ENCODE measurements at regions not wholly inside any gene's neighbourhood (a gene's known extent, or its start where the extent isn't known, plus 50 kb on each side); places are given as distances from the start of the nearest gene placed in this dataset.

DNA sequence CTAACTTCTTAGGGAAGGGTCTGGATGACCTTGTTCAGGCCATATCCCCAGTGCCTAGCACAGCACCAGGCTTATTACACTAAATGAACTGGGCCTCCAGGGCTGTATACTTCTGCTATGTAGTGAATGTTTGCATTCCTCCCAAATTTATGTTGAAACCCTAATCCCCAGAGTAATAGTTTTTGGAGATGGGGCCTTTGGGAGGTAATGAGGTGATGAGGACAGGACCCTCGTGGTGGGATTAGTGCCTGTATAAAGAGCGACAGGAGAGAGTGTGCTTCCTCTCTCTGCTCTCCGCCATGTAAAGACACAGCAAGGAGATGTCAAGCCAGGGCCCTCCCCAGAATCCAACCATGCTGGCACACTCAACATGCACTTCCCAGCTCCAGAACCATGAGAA, 148.3 kb downstream of the SEC61B start:
- H3K27ac ChIP-seq (ENCODE audit: insufficient read length, low read depth, low read length), result no peak overlapping the region
- H3K56ac ChIP-seq (ENCODE audit: insufficient read length, low read depth, low read length), result no peak overlapping the region
- no peak overlapping the region for H3K4me2 ChIP-seq (ENCODE audit: insufficient read depth, insufficient read length, low read length)
- no peaks in the 10 kb centered on the region for H3K9me3 ChIP-seq (ENCODE audit: control insufficient read depth, low read depth, low read length)
- no peaks in the 10 kb centered on the region for H4K20me1 ChIP-seq (ENCODE audit: control insufficient read depth, insufficient read depth, insufficient read length)
- H3T11ph ChIP-seq (ENCODE audit: low read length), result no peak overlapping the region
- TF ChIP-seq, protein P1, sequence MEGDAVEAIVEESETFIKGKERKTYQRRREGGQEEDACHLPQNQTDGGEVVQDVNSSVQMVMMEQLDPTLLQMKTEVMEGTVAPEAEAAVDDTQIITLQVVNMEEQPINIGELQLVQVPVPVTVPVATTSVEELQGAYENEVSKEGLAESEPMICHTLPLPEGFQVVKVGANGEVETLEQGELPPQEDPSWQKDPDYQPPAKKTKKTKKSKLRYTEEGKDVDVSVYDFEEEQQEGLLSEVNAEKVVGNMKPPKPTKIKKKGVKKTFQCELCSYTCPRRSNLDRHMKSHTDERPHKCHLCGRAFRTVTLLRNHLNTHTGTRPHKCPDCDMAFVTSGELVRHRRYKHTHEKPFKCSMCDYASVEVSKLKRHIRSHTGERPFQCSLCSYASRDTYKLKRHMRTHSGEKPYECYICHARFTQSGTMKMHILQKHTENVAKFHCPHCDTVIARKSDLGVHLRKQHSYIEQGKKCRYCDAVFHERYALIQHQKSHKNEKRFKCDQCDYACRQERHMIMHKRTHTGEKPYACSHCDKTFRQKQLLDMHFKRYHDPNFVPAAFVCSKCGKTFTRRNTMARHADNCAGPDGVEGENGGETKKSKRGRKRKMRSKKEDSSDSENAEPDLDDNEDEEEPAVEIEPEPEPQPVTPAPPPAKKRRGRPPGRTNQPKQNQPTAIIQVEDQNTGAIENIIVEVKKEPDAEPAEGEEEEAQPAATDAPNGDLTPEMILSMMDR (conservative IDR thresholded peaks at IDR 0.05), result no peak
- Mint-ChIP-seq H3K4me3 (no peak overlapping the region), H3K9me3 (no peaks in the 10 kb centered on the region), H3K27ac (peak overlapping the region in 1 of 3 experiments; percentile 77; a peak in 1 of 7 replicates), H3K36me3 (ENCODE audit: insufficient read depth in 1 of 3, low read depth in 3 of 3) (no peaks in the 10 kb centered on the region), H3K27me3 (ENCODE audit: low read depth) (no peaks in the 10 kb centered on the region; the same call in 1 of the 2 replicates), H3K4me1 (peaks cover 0 to 14% of the 10 kb centered on the region in 2 experiments; a peak in 2 of 4 replicates)
- no peak overlapping the region for H2BK120ac ChIP-seq (ENCODE audit: low read depth, low read length, poor library complexity, severe bottlenecking)
- H2AK5ac ChIP-seq (ENCODE audit: insufficient read length, low read length), result no peak overlapping the region
- H3K23ac ChIP-seq (ENCODE audit: insufficient read length, low read depth, low read length), result no peak overlapping the region
- H3K18ac ChIP-seq (ENCODE audit: insufficient read length, low read depth, low read length), result no peak overlapping the region
- H3K27me3 ChIP-seq (ENCODE audit: insufficient read depth, low read length), result no peaks in the 10 kb centered on the region
- DNase-seq, result no peak
- no peaks in the 10 kb centered on the region for H3K23me2 ChIP-seq (ENCODE audit: insufficient read length, low read depth, low read length, poor library complexity, severe bottlenecking)
- H3K4me1 ChIP-seq (ENCODE audit: insufficient read depth, low read length), result no peaks in the 10 kb centered on the region
- H3K79me2 ChIP-seq (ENCODE audit: insufficient read depth, low read length), result no peaks in the 10 kb centered on the region
- H4K91ac ChIP-seq (ENCODE audit: insufficient read length, low read depth, low read length), result no peak overlapping the region
- H3K14ac ChIP-seq (ENCODE audit: insufficient read depth, low read length), result no peak overlapping the region
- H2BK20ac ChIP-seq (ENCODE audit: low read depth, low read length, poor library complexity, severe bottlenecking), result no peak overlapping the region
- H3K9ac ChIP-seq (ENCODE audit: extremely low read depth, insufficient read length, low read length), result no peak overlapping the region
- WGBS (ENCODE audit: extremely low coverage, insufficient read length, low lambda C conversion rate), result no CpG with 5 or more reads among the region's 3 CpGs
- no peak overlapping the region for H2AFZ ChIP-seq (ENCODE audit: low read length)
- H2BK5ac ChIP-seq (ENCODE audit: insufficient read length, low read length), result no peak overlapping the region
- H3K4ac ChIP-seq (ENCODE audit: low read depth, low read length), result no peak overlapping the region
- no peak overlapping the region for H4K5ac ChIP-seq (ENCODE audit: insufficient read length, low read depth, low read length)
- H3K79me1 ChIP-seq (ENCODE audit: insufficient read depth, low read depth, low read length, poor library complexity, severe bottlenecking), result no peaks in the 10 kb centered on the region
- no peak overlapping the region for H2BK15ac ChIP-seq (ENCODE audit: low read depth, low read length)
- no peak overlapping the region for H4K8ac ChIP-seq (replicated peaks; ENCODE audit: insufficient read length, low read depth, low read length)
- no peak overlapping the region for H2BK12ac ChIP-seq (ENCODE audit: insufficient read length, low read depth, low read length)
